Activated CD4-positive, alpha-beta T cell treated with anti-CD3 and anti-CD28 coated beads, Interleukin-2, amount 50 U/mL, for 48 hours (primary cell): ENCODE measurements at regions not wholly inside any gene's neighbourhood (a gene's known extent, or its start where the extent isn't known, plus 50 kb on each side); places are given as distances from the start of the nearest gene placed in this dataset.
"Not testable (repeated sequence)": the region's sequence is repeated elsewhere in the genome, so short reads cannot be mapped to it uniquely, and the experiment has no call there.

ENCODE experiments used
- DNase-seq, 2 experiments: peaks; one replicate each; pipeline ENCODE4 v3.0.0-alpha.2; 2020

GRCh38 chr5:147084702-147085101 lies 150.1 kb upstream of the STK32A start:
- DNase-seq = no peak

- no peak for DNase-seq
Measured at GRCh38 chr5:147085409-147085808, 149.4 kb upstream of the STK32A start.

- DNase-seq = no peak
Measured at GRCh38 chr5:147092044-147092443, 142.8 kb upstream of the STK32A start.

- DNase-seq = no peak
Measured at GRCh38 chr5:147093138-147093537, 141.7 kb upstream of the STK32A start.

GRCh38 chr5:147095740-147096139 lies 139.1 kb upstream of the STK32A start:
- DNase-seq = no peak

GRCh38 chr5:147098233-147098790 lies 136.5 kb upstream of the STK32A start:
- DNase-seq = peak; percentile 8 to 11

GRCh38 chr5:147101659-147102369 lies 133.0 kb upstream of the STK32A start:
- DNase-seq = no peak

GRCh38 chr5:147112899-147113298 lies 121.9 kb upstream of the STK32A start:
- no peak for DNase-seq

- no peak for DNase-seq
Measured at GRCh38 chr5:147113967-147114366, 120.9 kb upstream of the STK32A start.

GRCh38 chr5:147139759-147140158 lies 95.1 kb upstream of the STK32A start:
- DNase-seq = not testable (repeated sequence)

- no peak for DNase-seq
Measured at GRCh38 chr5:147140558-147140957, 94.3 kb upstream of the STK32A start.

- not testable (repeated sequence) for DNase-seq
Measured at GRCh38 chr5:147141580-147141979, 93.2 kb upstream of the STK32A start.

GRCh38 chr5:147143215-147143614 lies 91.6 kb upstream of the STK32A start:
- no peak for DNase-seq

GRCh38 chr5:147145328-147145727 lies 89.5 kb upstream of the STK32A start:
- no peak for DNase-seq

GRCh38 chr5:147148715-147149114 lies 86.1 kb upstream of the STK32A start:
- DNase-seq = no peak

- DNase-seq = no peak
Measured at GRCh38 chr5:147152086-147152485, 82.7 kb upstream of the STK32A start.

- no peak for DNase-seq
Measured at GRCh38 chr5:147154809-147155208, 80.0 kb upstream of the STK32A start.

GRCh38 chr5:147156012-147156411 lies 78.8 kb upstream of the STK32A start:
- DNase-seq = no peak

GRCh38 chr5:147160902-147161700 lies 73.7 kb upstream of the STK32A start:
- no peak for DNase-seq

- no peak for DNase-seq
Measured at GRCh38 chr5:147162740-147163139, 72.1 kb upstream of the STK32A start.

- DNase-seq = no peak
Measured at GRCh38 chr5:147167529-147167928, 67.3 kb upstream of the STK32A start.

- no peak for DNase-seq
Measured at GRCh38 chr5:147168578-147169327, 66.1 kb upstream of the STK32A start.

GRCh38 chr5:147169399-147169798 lies 65.4 kb upstream of the STK32A start:
- no peak for DNase-seq
